ENCODE measurements at regions not wholly inside any gene's neighbourhood (a gene's known extent, or its start where the extent isn't known, plus 50 kb on each side); places are given as distances from the start of the nearest gene placed in this dataset.

DNA sequence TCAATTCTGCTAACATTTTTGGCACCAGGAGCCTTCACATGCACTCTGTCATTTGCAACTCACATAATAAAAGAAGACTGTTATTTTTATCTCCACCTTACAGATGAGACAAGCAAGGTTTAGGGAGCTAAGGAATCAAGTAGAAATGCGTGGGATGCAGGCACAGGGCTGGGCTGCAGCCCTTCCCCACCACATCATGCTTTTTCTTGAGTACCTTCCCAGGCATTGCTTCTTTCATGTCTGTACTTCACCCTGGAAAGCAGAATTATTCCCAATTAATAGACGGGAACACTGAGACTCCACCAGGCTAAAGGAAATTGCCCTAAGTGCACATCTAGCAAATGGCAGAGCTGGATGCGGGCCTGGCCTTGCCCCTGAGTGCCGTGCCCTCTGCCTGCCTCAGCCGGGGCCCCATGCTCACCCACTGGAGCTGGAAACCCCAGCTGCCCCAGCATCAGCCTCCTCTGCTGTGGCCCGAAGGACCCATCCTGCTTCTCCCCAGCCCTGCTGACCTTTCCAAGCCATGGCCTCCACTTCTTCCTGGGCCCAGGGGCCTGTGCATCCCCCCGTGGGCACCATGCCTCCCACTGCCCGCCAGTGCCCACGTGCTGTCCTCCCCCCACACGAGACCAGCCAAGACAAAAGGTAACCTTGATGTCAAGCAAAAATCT lies 257.5 kb downstream of the TOMM20 start:
- DNase-seq (ENCODE audit: low read depth in 2 of 3, low spot score in 2 of 3): no peak

GRCh38 chr1:234870020-234870981 lies 258.3 kb downstream of the TOMM20 start:
- DNase-seq (ENCODE audit: low read depth in 2 of 3, low spot score in 2 of 3): no peak

DNA sequence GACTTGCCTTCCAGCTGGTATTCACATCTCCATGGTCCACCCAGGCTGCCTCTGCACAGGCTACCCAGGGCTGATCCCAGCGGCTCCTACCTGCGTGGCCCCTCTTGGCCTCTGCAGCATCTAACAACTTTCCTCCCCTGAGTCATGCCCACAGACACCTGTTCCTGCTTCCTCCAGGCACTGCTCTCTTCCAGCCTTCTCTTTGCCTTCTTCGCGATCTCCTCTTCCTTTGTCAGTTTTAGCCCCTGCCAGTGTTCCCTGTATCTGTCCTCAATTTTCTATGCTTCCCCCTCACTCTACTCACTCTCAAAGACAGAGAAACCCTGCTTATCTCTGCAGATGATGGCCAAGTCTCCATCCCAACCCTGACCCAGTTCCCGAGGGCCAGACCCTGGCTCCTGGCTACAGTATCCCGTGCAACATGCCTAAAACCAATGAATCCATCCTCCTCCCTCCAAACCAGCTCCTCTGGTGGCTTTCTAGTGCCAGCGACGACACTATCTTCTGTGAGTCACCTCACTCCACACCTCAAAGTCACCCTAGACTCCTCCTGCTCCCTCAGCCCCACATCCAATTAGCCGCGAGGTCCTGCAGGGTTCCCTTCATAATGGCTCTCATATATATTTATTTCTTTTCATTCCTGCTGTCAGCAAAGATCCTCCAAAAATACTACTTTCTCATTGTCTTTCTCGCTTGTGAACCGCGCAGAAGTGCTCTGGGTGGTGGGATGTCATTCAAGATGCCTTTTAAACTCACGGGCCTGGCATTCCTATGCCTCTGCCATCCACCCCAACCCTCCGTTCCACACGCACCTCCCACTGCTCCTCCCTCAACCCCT lies 259.2 kb downstream of the TOMM20 start:
- no peak for DNase-seq (ENCODE audit: low read depth in 2 of 3, low spot score in 2 of 3)

GRCh38 chr1:234868296-234869147 lies 258.5 kb upstream of the IRF2BP2 start:
- DNase-seq (ENCODE audit: low read depth in 2 of 3, low spot score in 2 of 3): no peak

GRCh38 chr1:234866007-234866866 lies 256.3 kb upstream of the IRF2BP2 start:
- peak in 1 of 3 donors; percentile 28 for DNase-seq (ENCODE audit: low read depth in 2 of 3, low spot score in 2 of 3)

GRCh38 chr1:234865171-234866006 lies 255.4 kb upstream of the IRF2BP2 start:
- DNase-seq (ENCODE audit: low read depth in 2 of 3, low spot score in 2 of 3): no peak

DNA sequence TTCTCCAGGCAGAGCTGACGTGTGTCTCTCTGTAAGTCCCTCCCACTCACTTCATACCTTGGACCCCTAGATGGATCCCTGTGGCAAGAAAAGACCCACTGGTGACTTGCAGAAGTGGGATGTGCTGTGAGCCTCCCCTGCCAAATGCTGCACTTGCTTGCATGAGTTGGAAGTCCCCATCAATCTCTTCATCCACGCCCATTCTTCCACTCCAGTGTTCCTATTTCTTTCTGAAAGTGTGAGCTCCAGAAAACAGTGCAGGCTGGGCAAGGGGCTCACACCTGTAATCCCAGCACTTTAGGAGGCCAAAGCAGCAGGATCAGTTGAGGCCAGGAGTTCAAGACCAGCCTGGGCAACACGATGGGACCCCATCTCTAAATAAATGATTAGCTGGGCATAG lies 254.1 kb upstream of the IRF2BP2 start:
- DNase-seq (ENCODE audit: low read depth in 2 of 3, low spot score in 2 of 3): no peak

DNA sequence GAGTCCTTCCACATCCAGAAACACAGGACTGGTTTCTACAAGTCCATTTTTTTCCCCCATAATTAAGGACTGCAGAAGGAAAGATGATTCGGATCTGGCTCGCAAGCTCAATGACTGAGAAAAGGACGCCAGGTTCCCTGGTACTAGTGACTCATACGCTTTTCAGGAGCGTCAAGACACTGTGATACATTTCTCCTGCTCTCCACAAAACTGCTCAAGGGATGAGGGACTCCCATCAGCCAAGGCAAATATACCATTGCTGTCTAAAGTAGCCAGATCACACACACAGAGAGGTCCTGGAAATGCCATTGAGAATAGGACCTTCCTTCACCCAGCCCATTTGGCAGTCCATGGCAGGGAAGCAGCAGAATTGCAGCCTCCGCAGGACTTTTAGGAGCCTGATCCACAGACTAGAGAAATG lies 253.6 kb upstream of the IRF2BP2 start:
- no peak for DNase-seq (ENCODE audit: low read depth in 2 of 3, low spot score in 2 of 3)

GRCh38 chr1:234862944-234863515 lies 253.1 kb upstream of the IRF2BP2 start:
- peak in 1 of 3 donors; percentile 49 for DNase-seq (ENCODE audit: low read depth in 2 of 3, low spot score in 2 of 3)

DNA sequence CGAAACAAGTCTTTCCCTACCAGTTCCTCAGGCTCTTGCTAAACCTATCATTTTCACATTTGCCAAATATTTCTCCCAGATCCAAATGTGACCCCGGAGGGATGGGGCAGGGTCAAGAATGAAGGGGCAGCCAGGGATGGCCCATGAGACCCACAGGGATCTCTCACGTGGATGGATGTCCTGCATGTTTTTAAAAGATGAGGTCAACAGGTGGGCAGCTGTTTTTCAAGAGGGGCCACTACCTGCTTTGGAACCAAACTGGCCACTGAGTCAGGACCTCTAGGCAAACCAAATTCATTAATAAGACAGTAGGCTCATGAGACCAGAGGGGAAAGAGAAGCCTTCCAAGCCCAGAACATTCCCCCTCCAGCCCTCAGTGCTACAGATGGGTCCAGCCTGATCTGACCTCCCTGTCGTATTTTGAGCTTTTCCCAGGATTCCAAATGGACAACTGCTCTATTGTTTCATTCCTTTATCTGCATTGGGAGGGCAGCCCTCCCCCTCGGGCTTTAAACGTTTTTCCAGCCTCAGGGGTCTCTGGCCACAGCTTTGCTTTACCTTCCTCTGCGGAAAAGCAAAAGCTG lies 252.5 kb upstream of the IRF2BP2 start:
- no peak for DNase-seq (ENCODE audit: low read depth in 2 of 3, low spot score in 2 of 3)

DNA sequence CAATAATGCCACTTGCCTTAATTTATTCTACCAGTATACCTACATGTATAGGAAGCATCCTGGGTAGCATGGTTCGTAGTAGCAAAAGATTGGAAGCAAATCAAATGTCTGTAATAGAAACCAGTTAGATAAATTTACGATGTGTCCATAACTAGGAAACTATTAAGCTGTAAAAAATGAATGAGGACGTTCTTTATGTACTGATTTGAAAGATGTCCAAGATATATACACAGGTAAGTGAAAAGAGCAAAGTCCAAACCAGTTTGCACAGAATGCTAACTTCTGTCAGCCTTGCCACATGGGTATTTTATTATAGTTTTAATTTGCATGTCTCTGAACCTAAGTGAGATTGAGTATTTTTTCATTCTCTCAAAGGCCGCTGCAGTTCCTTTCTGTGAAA lies 251.8 kb upstream of the IRF2BP2 start:
- no peak for DNase-seq (ENCODE audit: low read depth in 2 of 3, low spot score in 2 of 3)

DNA sequence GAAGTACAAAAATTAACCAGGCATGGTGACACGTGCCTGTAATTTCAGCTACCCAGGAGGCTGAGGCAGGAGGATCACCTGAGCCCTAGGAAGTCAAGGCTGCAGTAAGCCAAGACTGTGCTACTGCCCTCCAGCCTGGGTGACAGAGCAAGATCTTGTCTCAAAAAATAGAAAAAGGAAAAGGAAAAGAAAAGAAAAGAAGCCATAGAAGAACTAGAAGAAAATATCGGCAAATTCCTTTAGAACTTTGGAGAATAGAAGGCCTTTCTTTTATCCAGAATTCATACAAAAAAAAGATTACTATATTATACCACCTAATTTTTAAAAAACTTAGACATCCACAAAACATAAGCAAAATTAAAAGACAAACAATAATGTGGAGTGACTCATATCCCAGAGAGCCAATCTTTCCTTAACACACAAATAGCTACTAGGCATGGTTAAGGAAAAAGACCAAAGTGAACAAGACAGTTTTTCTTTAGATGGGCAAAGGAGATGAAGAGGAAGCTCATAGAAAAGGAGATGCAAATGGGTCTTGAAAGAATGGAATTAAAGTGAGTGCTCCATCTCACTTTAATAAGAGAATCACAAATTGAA lies 251.1 kb upstream of the IRF2BP2 start:
- DNase-seq (ENCODE audit: low read depth in 2 of 3, low spot score in 2 of 3): no peak

DNA sequence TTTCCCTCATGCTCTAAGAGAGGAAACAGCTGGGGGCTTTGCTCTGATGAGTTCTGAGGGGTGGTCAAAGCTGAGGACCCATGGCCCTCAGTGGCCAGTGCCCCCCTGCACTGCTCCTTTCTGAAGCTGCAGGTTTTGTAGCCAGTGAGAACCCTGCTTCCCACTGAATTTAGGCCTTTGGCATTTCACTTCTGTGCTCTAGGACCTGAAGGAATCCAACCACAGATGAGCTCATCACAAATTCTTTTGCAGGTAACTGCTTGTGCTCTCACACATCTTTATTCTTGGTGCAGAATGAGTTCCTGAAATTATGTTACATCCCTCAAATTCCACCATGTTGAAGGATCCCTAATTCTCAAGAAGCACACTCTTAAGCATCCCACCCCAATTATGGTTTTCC lies 248.7 kb upstream of the IRF2BP2 start:
- no peak for DNase-seq (ENCODE audit: low read depth in 2 of 3, low spot score in 2 of 3)

DNA sequence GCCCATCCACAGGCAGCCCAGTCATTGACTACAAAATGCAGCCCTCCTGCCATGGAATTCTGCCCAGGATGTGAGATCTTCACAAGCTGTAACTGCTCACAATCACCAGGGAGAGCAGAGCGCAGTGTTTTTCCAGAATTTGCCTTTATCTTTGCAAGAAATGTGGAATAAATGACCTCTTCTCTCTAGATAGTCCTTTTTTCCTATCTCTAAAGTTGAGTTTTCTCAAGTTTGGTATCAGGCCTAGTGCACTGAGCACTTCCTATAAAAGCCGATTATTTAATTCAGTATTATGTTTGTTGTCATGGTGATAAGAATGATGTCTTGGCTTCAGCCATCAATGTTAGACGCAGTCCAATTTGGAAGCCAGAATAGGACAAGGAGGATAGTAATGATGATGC lies 246.9 kb upstream of the IRF2BP2 start:
- DNase-seq (ENCODE audit: low read depth in 2 of 3, low spot score in 2 of 3): no peak

- DNase-seq (ENCODE audit: low read depth in 2 of 3, low spot score in 2 of 3): no peak
These were observed 245.9 kb upstream of the IRF2BP2 start for GRCh38 chr1:234855851-234856250.

- no peak for DNase-seq (ENCODE audit: low read depth in 2 of 3, low spot score in 2 of 3)
These were observed 244.7 kb upstream of the IRF2BP2 start for GRCh38 chr1:234854645-234855039.
